ENCODE measurements at regions not wholly inside any gene's neighbourhood (a gene's known extent, or its start where the extent isn't known, plus 50 kb on each side); places are given as distances from the start of the nearest gene placed in this dataset.

DNA sequence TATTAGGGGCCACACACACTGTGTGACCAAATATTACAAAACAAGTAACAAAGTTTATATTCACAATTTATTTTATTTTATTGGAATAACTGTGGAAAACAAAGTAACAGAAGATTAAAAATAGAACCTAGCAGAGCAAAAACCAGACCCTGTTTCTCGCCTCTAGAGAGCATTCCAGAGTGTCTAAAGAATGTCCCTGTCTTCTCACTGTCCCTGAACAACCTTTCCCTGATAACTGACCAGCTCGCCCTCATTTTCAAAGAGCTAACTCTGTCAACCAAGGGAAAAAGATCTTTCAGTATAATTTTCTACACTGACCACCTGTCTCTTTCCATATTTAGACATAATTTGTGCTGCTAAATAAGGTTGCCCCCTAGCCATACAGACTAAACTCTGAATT lies 646.9 kb downstream of the USP25 start:
- DNase-seq: no peak

DNA sequence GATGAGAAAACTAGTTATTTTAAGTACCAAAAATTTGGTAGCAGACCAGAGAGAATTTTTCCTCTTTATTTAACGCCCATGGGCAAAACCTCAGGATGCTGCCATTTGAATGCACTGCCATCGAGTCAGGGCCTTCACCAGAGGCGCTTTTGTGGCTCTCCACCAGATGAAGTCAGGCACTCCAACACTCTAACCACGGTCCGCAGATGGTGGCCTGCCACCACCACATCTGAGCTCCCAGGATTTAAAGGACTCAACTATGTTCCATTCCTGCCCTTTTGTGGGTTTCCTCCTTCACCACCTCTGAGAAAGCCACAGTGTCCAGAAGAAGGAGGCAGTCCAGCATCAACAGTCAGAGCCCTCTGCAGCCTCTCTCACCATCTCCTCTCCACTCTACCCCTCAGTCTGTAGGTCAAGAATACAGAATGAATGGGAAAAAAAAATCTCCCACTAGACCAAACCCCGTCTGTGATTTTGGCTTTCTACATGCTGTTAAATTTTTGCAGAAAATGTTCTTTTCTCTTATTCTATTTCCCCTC lies 647.4 kb downstream of the USP25 start:
- no peak for DNase-seq

DNA sequence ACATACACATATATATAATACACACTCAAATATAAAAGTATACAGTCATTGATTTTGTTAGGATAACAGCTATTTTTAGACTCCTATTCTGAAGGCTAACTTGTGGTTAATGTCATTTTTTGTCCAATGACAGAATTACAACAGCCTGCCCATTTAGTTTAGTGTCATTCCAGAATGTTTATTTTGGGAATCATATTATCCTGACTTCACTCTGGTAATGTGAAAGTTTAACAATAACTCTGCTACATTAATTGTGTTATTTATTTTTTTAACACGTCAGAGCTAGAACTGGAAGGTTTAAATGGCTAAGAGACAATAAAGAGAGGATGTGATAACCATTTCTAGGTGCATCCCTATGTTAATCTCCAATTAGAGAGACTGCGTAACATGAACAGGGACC lies 648.1 kb downstream of the USP25 start:
- DNase-seq: no peak

DNA sequence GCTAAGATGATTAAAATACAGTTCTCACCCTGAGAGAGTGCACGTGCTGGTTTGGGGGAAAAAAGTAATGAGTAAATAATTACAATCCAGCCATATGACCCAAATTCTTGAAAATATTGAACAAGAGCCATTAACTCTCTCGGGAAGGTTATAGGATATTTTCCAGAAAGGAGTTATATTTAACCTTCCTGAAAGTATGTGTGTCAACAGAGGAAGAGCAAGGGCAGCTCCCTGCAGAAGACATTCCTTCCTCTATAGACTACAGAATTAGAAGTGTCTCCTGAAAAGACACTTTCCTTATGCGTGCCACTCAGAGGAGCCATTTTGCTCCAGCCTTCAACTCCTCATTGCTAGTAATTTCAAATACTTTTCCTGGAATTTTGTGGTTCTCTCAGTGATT lies 648.7 kb downstream of the USP25 start:
- DNase-seq: no peak

DNA sequence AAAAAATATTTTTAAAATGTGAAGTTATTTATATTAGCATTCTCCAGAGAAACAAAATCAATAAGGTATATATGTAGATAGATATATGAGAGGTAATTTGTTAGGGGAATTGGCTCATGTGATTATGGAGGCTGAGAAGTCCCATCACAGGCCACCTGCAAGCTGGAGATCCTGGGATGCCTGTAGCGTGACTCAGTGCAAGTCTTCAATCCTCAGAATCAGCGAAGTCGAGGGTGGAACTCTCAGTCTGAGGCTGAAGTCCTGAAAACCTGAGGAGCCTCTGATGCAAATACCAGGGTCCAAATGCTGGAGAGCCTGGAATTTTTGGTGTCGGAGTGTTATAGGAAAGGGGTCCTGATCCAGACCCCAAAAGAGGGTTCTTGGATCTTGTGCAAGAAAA lies 658.5 kb downstream of the USP25 start:
- no peak for DNase-seq

DNA sequence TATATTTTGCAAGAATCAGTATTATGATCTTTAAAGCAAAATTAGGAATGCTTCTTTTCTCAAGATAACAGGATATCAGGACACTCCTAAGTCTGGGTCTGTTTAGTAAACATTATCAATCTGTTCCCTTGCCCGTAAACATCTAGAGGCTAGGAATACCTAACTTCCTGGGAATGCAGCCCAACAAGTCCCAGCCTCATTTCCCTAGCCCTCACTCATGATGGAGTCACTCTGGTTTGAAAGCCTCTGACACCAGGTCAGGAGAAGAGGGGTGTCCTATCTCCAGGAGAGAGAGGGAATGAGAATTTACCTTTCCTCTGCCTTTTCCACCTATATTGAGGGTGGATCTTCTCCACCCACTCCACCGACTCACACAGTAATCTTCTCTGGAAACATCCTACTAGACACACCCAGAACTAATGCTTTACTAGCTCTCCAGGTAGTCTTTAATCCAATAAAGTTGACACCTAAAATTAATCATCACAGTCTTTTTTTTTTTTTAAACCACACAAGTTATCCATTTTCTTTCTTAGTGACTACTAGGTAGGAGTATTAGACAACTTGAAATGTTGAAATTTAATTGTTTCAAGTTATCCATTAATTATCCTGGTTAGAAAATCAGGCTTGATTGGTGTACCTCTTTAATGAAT lies 659.3 kb downstream of the USP25 start:
- no peak for DNase-seq

DNA sequence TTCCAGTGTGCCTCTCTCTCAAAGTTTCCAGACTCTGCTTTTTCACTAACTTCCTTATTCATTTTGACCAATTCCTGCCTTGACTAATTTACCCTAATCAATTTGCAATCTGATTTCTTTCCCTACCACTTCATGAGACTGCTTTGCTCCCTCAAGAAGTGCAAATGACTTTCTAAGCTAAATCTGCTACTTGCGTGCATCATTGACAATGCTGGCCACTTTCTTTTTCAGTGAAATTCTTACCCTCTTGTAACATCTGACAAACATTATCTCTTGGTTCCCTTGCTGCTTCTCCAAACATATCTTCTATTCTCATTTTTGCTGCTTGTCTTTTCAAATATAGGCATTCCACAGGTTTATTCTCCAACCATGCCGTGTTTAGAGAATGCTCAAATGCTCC lies 659.9 kb downstream of the USP25 start:
- no peak for DNase-seq

DNA sequence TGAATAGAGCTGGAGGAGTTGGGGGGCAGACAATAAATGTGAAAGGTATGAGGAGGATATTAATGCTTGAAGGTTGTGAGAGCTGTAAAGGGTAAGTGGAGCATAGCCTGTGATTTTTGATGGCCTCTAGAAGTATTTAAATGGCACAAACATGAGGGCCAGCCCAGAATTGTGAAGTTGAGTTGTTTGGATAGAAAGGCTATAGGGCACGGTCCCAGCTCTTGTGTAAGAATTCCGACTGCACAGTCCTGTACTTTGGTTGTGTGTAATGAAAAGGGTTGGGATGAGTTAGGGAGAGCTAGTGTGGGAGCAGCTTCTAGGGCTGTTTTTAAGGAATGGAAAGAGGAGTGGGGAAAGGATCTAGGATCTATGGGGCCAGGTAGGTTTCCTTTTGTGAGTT lies 665.5 kb downstream of the USP25 start:
- DNase-seq: no peak

DNA sequence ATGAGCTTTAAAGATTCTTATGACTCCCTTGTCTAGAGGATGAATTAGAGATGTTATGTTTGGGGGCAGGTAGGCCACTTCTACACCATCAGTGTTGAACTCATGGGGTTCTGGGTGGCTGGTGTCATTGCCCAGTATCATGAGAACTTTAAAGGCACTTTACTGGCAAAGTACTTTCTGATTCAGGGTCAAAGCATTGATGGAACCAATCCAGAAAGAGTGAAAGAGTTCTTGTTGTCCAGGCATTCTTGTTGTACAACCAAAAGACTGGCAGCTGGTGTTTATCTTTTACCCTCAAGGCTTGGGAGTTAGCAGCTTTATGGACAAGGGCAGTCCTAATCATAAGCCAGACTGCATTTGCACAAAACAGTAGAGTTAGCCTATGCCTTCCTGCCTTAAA lies 673.0 kb downstream of the USP25 start:
- no peak for DNase-seq

DNA sequence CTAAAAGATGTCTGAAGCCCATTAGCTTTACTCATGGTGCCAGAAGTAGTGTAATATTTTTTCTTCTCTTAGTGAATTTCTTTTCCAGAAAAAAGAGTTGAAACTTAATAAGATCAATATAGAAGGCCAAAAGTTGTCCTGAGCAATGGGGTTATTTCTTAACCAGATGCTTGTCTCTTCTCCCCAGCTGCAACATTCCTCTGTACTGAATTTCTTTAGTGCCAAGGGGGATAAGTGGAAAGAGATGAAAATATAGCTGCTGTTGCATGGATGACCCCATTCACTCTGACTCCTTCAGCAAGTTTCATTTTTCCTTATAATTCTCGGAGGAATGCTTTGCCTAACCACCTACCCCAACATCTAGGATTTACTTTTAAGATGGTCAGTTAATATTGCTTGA lies 675.0 kb downstream of the USP25 start:
- DNase-seq: no peak

DNA sequence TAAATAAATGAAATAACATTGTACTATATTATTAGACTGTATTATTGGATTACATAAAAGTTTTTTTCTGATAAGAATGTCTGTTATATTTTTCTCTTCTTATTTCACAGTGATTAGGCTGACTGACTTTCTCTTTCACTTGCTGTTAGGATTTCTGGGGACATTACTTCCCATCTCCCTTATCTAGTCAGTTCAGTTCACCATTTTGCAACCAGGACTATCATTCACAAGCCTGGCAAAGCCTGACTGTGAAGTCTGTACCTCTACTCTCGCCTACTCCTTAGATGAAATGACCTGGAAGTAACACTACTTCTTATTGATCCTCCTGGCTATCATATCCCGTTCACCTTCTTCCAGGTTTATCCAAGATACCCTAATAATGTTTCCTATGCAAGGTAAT lies 676.6 kb downstream of the USP25 start:
- DNase-seq: no peak

DNA sequence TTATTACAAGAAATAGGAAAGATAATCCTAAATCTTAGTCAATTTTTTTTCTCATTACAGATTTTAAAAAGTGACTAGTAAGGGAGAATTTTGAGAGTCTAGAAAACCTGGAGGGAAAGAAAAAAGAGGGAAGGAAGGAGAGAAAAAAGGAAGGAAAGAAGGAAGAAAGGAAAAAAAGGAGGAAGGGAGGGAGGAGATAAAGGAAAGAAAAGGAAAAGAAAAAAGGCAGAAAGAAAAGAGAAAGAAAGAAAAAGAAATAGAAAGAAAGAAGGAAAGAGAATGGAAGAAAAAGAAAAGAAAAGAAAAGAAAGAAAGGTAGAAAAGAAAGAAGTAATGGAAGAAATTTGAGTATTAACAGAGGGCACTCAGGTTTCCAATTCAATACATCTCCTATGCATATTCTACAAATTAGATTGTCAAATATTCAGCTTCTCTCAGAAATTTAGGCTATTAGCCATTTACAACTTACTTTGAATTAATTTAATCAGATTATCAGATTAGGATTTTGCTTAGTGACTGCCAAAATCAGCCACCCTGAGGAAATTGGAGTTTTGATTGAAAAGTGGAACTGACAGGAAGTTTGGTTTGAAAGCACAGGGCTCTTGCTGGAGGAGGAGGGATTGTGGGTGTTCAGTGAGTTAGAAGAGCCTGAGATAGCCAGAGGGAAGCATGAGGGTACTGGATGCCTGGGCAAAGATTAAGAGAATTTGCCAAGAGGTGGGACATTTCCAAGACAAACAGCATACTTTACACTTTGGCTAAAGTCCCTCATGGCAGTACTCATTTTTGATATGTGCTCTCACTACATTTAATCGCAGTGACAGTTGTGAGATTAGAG lies 677.8 kb downstream of the USP25 start:
- no peak for DNase-seq

DNA sequence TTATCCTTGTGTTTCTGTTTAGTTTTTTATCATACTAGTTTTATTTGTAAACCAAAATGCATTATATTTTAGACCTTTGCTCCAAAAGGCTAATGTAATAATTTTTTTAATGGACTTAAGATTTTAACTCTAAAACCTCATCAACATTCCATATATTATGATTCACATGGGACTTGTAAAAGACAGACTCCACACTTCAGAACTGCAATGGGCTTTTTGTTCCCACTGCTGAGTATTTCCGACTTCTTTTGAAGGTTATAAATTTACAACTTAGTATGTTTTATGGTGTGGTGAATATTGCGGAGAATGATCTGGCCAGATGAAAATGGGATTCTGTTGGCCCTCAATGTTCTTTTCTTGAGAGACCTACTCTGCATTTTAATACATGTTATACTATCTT lies 678.5 kb downstream of the USP25 start:
- DNase-seq: no peak

DNA sequence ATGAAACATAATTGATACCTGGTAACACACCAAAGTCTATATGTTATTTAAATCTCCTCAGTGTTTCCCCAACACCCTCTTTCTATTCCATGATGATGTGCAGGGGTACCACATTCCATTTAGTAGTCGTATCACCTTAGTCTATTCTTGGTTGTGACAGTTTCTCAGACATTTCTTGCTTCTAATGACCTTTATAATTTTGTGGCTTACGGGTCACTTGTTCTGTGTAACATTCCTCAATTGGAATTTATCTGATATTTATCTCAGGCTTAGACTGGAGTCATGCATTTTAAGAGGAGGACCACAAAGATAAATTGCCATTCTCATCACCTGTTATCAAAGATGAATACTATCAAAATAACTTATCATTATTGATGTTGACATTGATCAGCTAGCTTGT lies 679.6 kb downstream of the USP25 start:
- DNase-seq: no peak

DNA sequence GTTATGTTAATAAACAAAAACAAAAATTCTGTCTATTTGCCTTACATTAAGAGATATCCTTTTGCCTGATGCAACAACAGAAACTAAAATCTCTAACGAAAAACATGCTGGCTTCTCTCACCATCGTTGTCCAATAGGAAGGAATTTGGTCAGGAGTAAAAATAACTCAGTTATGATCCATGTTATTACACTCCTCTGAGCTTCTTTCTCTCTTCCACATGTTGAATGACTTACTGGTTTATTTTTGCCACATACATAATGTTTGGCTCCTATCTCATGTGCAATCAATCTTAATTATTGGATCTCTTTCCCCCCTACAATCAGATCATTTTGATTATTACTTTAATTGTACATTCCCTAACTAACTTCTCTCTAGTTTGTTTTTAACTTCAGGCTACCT lies 688.4 kb downstream of the USP25 start:
- DNase-seq: no peak

DNA sequence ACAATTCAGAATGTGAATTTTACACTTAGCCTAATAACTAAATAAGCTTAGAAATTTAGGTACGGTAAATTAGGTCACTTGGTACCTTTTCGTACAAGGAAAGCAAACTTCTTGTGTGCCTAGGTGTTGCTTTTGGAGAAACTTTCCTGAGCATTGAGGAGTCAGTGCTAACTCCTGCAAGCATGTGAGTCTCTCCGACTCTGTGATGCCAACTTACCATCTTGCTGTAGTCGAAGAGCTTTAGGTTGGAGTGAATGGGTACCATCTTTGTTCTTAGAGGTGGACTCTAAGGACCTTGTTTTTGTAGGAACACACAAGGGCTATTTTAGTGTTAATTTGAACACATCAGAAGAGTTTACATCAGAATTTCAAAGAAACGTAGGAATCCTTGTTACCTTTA lies 688.9 kb downstream of the USP25 start:
- DNase-seq: no peak

DNA sequence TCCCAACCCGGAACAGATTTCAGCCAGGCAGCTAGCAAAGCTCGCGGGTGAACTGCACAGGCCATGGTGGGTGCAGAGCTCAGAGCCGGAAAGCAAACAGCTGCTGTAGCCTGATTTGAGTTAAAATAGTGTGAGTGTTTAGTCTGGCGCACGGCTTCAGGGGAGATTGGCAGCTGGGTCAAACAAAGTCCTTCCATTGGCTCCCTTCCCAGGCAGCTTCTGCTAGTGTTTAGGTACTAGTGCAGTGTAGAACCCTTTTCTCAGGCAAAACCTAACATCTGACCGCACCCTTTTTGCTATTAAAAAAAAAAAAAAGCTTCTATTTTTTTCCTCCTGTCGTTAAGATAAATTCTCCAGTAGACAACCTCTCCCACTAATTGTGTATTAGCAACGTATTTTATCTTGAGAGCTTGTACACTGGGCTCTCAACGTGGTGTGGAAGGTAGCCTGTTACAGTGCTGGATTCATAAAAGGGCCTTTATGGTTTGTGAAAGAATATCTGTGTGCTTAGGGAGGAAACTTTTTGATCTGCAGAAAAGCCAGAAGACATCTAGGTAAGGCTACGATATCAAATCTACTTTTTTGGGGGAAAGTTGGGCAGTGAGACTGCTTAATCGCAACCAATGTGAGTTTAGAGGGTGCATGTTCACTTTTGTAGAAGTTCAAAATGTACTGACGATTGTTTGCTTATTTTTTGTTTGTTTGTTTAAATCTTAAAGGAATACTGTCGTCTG lies 689.6 kb downstream of the USP25 start:
- no peak for DNase-seq

DNA sequence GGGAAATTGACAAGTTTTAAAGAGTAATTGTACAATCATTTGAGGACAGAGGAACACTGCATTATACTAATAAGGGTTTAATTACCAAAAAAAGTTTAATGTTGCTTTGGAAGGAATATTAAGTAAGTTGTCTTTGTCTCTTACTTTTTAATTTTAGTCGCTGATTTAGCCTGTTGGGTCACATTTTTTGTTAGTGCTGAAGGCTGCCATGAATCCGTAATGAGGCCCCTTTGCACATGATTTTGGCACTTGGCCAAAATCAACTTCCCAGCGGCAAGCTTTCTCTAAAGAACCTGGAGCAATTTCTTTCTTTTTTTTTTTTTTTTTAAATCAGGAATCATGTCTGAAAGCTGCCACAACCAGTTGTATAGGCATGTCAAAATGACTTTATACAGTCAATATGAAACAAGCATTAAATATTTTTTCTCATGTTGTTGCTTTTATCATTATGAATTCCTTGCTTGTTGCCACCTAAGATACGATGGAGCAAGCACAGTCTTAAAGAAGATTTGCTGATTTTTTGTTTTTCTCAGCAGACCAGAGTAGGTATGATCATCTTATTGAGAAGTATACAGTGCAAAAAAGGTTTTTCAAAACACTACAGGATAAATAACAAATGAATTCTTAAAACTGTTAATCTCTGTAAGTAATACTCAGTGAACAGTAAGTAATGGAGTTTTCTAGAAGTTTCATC lies 690.4 kb downstream of the USP25 start:
- DNase-seq: no peak

DNA sequence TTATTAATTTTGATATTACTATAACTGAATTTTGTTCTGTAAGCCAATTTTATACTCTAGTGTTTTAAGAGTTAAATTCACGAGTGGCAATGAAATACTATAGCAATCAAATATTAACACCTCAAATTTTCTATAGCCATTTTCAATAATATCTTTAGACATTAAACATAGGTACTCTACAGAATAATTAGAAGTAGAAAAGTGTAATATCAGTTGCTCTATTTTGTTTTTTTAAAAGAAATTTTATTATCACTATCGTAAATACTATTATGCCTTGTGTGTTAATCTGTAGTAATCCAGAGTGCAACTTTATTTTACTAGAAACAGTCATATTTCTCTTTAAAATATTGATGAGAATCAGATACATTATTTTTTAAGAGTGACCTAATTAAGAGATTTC lies 691.2 kb downstream of the USP25 start:
- DNase-seq: no peak

DNA sequence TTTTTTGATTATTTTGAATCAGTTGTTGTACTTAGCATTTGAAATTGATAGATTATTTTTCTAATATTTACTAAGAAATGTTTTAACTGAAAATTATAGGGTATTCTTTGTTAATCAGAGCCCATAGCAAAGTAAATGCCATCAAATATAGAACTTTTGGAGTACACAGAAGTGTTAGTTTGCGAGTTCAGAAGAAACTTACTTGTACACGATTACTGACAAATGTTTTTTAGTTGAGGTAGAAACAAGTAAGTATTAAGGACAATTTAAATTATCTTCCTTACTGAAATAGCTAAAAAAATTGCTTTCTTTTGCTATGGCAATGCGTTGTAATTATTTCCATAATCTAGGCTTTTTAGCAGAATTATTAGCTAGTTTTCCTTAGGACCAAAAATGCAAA lies 692.2 kb downstream of the USP25 start:
- DNase-seq: no peak

DNA sequence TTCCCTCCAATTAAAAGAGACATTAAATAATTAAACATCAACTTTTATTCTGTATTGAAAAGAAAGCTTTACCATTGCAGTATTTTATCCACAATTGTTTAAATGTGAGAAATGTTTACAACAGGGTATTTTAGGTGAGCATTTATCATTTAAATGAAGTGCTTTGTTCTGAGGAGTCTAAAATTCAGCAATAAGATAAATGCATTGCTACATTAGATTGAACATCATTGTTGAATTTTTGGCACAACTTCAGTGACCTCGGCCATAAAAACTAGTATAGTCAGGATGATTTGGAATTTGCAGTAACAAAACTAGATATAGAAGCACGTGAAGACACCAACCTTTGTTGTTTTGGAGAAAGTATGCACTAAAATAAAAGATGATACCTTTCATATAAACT lies 692.9 kb downstream of the USP25 start:
- no peak for DNase-seq

DNA sequence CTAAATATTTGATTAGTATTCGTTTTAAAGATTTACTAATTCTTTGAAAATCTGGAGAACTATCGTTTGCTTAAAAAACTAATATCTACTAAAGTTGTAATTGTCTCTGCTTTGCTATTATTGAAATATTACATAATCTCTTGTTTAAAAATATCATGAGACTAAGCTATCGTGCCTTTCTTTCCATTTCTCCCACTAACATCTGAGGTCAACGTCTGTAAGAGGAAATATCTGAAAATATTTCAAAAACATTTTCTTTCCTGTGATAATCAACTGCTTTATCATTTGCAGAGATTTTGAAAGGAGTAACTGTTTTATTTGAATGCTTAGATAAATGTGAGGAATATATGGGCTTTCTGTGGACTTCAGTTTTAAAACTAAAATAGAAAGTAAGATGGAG lies 694.1 kb downstream of the USP25 start:
- DNase-seq: no peak

DNA sequence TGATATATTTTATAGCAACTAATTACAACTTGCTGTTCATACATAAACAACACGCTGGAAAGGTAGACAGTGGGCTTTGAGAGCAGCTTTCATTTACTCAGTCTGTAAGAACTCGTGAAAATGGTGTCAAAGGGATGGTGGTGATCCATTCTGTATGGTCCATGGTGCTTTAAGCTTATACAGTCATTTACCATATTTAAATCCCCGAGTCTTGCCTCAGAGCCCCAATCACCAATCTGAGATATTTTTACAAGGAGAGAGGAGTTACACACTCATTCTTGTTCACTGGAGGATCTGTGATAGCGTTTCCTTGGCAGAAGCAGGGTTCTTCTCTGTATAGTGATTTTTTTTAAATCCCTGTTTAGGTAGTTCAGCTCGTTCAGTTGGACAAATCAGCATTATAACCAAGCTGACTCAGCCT lies 694.6 kb downstream of the USP25 start:
- DNase-seq: no peak
